ENCODE measurements at regions not wholly inside any gene's neighbourhood (a gene's known extent, or its start where the extent isn't known, plus 50 kb on each side); places are given as distances from the start of the nearest gene placed in this dataset.

GRCh38 chr22:48591286-48592065, 1236.2 kb downstream of the BRD1 start:
- DNase-seq (ENCODE audit: low read depth), result no peak

- no peak for DNase-seq (ENCODE audit: low read depth)
Measured at GRCh38 chr22:48589901-48590300, 1237.8 kb downstream of the BRD1 start.

- no peak for DNase-seq (ENCODE audit: low read depth)
Measured at GRCh38 chr22:48588878-48589450, 1238.7 kb downstream of the BRD1 start.

- no peak for DNase-seq (ENCODE audit: low read depth)
Measured at GRCh38 chr22:48588151-48588877, 1239.4 kb downstream of the BRD1 start.

GRCh38 chr22:48587236-48587865, 1240.3 kb downstream of the BRD1 start:
- no peak for DNase-seq (ENCODE audit: low read depth)

DNA sequence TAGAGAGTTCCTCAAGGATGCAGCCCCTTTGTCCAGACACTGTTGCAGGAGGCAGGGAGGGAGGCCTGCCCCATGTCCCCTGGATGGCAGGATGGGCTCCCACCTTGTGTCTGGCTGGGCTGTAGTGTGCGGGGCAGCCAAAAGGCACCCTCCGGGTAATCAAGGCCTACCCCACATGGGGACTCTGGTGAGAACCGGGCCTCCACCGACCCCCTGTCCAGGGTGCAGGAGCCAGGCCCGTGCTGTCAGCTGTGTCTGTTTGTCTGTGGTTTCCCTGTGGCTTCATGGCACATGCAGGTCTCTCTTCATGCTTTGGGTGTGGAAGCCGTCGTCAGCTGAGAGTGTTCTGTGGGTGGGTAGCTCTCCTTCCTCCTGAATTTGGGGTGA, 1240.9 kb downstream of the BRD1 start:
- DNase-seq (ENCODE audit: low read depth), result no peak

DNA sequence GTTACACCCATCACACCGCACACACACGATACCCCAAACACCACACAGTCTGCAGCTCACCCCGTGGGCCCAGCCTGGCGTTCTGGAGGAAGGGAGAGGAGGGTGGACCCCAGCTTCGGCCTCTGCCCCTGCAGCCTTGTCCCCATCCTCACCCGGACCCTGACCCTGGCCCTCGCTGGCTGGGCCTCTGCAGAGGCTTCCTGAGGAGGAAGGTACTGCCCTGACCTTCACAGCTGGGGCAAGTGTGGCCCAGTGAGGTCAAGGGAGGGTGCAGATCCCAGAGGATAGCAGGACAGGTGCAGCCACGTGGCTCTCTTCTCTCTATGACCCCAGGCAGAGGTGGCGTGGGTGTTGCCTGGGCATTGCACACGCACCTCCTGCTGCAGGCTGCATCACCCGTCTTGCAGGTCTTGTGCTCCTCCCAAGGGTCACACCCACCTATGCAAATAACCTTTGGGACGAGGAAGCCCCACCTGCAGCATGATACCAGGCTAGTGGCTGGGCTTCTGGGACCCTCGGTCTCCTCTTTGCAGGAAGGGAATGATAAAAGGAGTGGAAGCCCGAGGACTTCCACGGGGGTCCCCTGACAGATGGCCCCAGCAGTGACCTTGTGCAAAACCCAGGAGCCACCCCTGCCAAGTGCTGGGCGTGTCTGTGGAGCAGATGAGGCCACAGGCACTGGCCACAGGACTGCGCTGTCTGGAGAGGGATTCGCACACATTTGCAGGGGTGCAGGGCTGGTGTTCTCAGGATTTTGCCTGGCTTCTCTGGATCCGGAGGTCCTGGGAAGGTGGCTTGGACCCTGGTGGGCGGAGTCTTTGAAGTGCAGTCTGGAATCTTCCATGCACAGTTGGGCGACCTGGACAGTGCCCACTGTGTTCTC, 1241.5 kb downstream of the BRD1 start:
- no peak for DNase-seq (ENCODE audit: low read depth)

DNA sequence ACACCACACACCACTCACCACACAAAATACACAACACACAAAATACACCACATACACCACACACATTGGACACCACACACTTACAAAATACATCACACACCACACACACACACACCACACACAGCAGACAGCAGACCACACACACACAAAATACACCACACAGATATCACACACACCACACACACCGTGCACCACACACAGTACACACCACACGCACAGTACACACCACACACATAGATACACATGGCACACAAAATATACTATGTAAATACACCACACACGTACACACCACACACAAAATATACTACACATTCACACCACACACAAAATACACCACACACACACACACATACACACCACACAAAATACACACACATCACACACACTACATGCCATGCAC, 1243.5 kb downstream of the BRD1 start:
- DNase-seq (ENCODE audit: low read depth), result no peak

DNA sequence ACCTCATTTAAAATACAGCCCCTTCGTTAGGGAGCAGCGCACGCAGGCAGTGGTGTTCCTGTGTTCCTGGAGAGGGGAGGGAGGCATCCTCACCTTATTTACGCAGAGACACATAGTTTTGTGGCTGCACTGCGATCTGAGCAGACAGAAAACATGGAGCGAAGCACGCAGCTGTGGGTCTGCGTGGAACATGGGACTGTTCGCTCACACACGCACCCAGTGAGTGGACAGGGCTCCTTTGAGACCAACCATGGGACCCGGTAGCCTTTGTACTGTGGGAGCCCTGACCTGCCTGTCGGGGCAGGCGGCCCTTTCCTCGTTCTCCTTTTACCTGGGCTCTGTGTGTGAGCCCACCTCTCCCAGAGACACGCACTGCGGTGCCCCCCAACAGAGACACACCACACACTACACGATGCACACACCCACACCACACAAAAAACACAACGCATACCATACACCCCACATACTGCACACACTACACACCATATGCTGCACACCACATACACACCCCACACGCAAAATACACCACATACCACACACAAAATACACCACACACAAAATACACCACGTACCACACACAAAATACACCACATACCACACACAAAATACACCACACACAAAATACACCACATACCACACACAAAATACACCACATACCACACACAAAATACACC, 1245.7 kb downstream of the BRD1 start:
- no peak for DNase-seq (ENCODE audit: low read depth)

DNA sequence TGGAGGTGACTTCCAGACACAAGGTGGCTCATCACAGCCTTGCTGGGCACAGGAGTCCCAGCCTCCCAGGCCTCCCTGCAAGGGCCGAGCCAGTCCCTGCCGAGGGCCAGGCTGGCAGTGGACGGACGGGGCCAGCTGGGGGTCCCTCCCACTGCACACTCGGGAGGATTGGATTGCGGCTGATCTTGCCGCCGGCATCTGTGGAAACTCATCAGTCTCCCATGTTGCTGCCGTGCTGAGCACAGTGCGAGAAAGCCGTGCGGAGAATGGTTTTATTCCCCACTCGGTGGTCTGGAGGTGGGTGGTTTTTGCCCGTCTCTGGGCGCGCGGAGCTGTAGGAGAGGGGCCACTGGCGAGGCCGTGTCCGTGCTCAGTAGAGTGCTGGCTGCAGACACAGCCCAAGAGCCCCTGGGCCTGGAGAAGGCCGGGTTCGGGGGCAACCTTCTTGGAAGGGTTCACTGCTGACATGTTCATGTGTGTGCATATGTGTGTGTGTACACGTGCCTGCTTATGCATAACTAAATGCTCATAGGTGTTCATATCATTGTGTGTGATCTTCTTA, 1246.4 kb downstream of the BRD1 start:
- DNase-seq (ENCODE audit: low read depth), result no peak

- no peak for DNase-seq (ENCODE audit: low read depth)
Measured at GRCh38 chr22:48580481-48580970, 1247.1 kb downstream of the BRD1 start.

GRCh38 chr22:48579928-48580309, 1247.8 kb downstream of the BRD1 start:
- DNase-seq (ENCODE audit: low read depth), result no peak

DNA sequence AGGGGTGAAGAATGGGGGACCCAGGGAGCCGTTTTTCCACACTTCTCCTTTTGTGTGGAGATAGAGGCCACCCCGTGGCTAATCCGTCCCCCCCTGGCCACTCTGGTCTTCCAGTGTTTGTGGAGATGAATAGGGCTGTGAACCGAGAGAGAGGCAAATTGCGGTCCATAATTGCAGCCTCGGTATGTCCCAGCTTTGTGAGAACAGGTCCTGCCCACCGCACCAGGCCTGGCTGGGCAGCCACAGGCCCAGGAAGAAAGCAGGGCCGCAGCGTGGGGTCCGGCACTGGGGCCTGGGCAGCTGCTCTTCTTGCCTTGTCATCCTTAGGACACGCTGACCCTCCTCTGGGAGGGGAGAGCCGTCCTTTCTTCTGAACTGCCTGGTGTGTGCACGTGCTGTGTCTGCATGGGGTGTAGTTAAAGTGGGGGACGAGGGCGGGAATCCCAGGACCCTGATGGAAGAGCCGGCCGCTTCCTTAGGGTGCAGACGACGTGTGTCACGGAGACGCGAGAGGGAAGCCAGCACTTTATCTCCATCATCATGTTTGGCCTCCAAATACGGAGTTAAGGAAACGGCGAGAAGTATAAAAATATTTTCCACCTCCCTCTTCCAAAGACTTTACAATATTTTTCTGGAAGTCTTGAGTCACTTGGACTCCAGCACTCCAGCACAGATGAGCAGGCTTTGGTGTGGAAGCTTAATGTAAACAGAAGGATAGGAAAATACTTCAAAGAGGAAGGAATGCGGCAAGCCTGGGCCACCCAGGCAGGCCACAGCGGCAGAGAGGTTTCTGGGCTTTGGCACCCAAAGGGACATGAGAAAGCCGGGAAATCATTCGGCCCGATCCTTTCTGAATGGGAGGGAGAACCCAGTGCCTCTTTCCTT, 1248.4 kb downstream of the BRD1 start:
- no peak for DNase-seq (ENCODE audit: low read depth)

GRCh38 chr22:48578138-48579042, 1249.3 kb downstream of the BRD1 start:
- no peak for DNase-seq (ENCODE audit: low read depth)

GRCh38 chr22:48577691-48578090, 1250.0 kb downstream of the BRD1 start:
- no peak for DNase-seq (ENCODE audit: low read depth)

- DNase-seq (ENCODE audit: low read depth), result no peak
Measured at GRCh38 chr22:48577014-48577690, 1250.5 kb downstream of the BRD1 start.

DNA sequence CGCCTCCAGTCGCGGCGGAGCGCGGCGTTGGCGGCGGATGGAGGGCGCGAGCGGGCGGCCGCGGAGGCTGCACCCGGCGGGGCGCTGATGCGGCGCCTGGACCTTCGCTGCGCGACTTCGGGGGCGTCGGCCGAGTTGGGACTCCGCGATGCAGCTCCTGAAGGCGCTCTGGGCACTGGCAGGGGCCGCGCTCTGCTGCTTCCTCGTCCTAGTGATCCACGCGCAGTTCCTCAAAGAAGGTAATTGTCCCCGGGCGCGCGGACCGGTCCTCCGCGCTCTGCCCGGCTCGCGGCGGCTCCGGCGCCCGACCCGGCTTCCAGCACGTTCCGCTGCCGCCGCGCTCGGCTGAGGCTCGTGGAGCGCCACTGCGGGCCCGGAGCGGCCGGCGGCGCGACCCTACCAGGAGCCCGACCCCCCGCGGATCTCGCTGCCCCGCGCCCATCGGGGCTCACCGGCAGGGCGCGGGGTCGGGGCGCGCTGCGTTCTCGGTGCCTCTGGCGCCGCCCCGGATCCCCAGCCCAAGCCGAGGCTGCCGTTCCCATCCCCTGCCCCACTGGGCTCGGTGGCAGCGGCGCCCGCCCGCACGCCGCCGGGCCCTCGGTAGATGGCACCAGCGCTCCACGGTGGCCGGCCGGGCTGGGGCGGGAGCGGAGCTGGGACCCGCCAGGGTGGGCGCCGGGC, 1251.2 kb downstream of the BRD1 start:
- DNase-seq (ENCODE audit: low read depth), result no peak

Data from stimulated activated CD8-positive, alpha-beta memory T cell treated with anti-CD3 and anti-CD28 coated beads, Interleukin-12 subunit alpha, Interleukin-12 subunit beta, amount 100 ng/mL, for 4 hours (primary cell).